SK-N-SH (cell line): ENCODE measurements at regions not wholly inside any gene's neighbourhood (a gene's known extent, or its start where the extent isn't known, plus 50 kb on each side); places are given as distances from the start of the nearest gene placed in this dataset.

Experiments used
- CHD2 ChIP-seq: fragments of 150-350 bp; IDR thresholded peaks from 2 replicates; pipeline ENCODE4 v1.6.1; 2018; ENCODE audit warnings: low read length; ENCODE audit not compliant: partially characterized antibody
- FOXJ3 ChIP-seq: sonication (generic); formaldehyde crosslinking; IDR thresholded peaks from 2 replicates; pipeline ENCODE4 v1.5.1; 2020; ENCODE audit warnings: mild to moderate bottlenecking, missing genetic modification reagents
- GABPA ChIP-seq: IDR thresholded peaks from 2 replicates; pipeline ENCODE4 v1.4.0; 2012; ENCODE audit warnings: low read depth, mild to moderate bottlenecking
- MEF2A ChIP-seq: IDR thresholded peaks from 2 replicates; pipeline ENCODE4 v1.4.0; 2012; ENCODE audit warnings: low read depth, borderline replicate concordance
- NFIC ChIP-seq: IDR thresholded peaks from 2 replicates; pipeline ENCODE4 v1.4.0; 2012; ENCODE audit warnings: borderline replicate concordance
- NRF1 ChIP-seq: IDR thresholded peaks from 2 replicates; pipeline ENCODE4 v1.6.1; 2012; ENCODE audit warnings: low read depth, mild to moderate bottlenecking, low read length
- RAD21 ChIP-seq: IDR thresholded peaks from 2 replicates; pipeline ENCODE4 v1.6.1; 2012; ENCODE audit warnings: mild to moderate bottlenecking, low read length
- RCOR1 ChIP-seq: fragments of 150-350 bp; IDR thresholded peaks from 2 replicates; pipeline ENCODE4 v1.6.1; 2017; ENCODE audit warnings: antibody characterized with exemption, low read length
- RFX5 ChIP-seq: IDR thresholded peaks from 2 replicates; pipeline ENCODE4 v1.6.1; 2012; ENCODE audit warnings: mild to moderate bottlenecking, improper control_type of control experiment, low read length
- RXRA ChIP-seq: IDR thresholded peaks from 2 replicates; pipeline ENCODE4 v1.4.0; 2012; ENCODE audit warnings: low read depth, mild to moderate bottlenecking, borderline replicate concordance
- YY1 ChIP-seq: IDR thresholded peaks from 2 replicates; pipeline ENCODE4 v1.4.0; 2012; ENCODE audit warnings: low read depth, mild to moderate bottlenecking
- TF ChIP-seq, protein P1 (sequence below): fragments of 200-600 bp; sonication (generic); IDR thresholded peaks from 2 replicates; pipeline ENCODE4 v1.6.1; 2017; ENCODE audit warnings: antibody characterized with exemption, mild to moderate bottlenecking, moderate library complexity
- TF ChIP-seq, protein P2 (sequence below): IDR thresholded peaks from 2 replicates; pipeline ENCODE4 v1.6.1; 2012; ENCODE audit warnings: mild to moderate bottlenecking, low read depth, low read length, moderate library complexity
- TF ChIP-seq, protein P3 (sequence below): IDR thresholded peaks from 2 replicates; pipeline ENCODE4; 2012

GRCh38 chr17:77451245-77451893, 310.6 kb downstream of the SEC14L1 start (continued):
- TF ChIP-seq, protein P1, sequence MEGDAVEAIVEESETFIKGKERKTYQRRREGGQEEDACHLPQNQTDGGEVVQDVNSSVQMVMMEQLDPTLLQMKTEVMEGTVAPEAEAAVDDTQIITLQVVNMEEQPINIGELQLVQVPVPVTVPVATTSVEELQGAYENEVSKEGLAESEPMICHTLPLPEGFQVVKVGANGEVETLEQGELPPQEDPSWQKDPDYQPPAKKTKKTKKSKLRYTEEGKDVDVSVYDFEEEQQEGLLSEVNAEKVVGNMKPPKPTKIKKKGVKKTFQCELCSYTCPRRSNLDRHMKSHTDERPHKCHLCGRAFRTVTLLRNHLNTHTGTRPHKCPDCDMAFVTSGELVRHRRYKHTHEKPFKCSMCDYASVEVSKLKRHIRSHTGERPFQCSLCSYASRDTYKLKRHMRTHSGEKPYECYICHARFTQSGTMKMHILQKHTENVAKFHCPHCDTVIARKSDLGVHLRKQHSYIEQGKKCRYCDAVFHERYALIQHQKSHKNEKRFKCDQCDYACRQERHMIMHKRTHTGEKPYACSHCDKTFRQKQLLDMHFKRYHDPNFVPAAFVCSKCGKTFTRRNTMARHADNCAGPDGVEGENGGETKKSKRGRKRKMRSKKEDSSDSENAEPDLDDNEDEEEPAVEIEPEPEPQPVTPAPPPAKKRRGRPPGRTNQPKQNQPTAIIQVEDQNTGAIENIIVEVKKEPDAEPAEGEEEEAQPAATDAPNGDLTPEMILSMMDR: no peak
- no peak for TF ChIP-seq GABPA
- TF ChIP-seq RCOR1: no peak
- TF ChIP-seq RXRA: no peak
- no peak for TF ChIP-seq RFX5
- no peak for TF ChIP-seq MEF2A
- no peak for TF ChIP-seq RAD21
- TF ChIP-seq CHD2: no peak
- peak; percentile 28; the same call in 1 of the 2 replicates for TF ChIP-seq FOXJ3 (CRISPR knock-in tag)
- TF ChIP-seq, protein P2, sequence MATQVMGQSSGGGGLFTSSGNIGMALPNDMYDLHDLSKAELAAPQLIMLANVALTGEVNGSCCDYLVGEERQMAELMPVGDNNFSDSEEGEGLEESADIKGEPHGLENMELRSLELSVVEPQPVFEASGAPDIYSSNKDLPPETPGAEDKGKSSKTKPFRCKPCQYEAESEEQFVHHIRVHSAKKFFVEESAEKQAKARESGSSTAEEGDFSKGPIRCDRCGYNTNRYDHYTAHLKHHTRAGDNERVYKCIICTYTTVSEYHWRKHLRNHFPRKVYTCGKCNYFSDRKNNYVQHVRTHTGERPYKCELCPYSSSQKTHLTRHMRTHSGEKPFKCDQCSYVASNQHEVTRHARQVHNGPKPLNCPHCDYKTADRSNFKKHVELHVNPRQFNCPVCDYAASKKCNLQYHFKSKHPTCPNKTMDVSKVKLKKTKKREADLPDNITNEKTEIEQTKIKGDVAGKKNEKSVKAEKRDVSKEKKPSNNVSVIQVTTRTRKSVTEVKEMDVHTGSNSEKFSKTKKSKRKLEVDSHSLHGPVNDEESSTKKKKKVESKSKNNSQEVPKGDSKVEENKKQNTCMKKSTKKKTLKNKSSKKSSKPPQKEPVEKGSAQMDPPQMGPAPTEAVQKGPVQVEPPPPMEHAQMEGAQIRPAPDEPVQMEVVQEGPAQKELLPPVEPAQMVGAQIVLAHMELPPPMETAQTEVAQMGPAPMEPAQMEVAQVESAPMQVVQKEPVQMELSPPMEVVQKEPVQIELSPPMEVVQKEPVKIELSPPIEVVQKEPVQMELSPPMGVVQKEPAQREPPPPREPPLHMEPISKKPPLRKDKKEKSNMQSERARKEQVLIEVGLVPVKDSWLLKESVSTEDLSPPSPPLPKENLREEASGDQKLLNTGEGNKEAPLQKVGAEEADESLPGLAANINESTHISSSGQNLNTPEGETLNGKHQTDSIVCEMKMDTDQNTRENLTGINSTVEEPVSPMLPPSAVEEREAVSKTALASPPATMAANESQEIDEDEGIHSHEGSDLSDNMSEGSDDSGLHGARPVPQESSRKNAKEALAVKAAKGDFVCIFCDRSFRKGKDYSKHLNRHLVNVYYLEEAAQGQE: no peak; the same call in 1 of the 2 replicates
- peak; percentile 34; the same call in 1 of the 2 replicates for TF ChIP-seq NRF1
- peak; percentile 44; the same call in 1 of the 2 replicates for TF ChIP-seq NFIC
- TF ChIP-seq, protein P3, sequence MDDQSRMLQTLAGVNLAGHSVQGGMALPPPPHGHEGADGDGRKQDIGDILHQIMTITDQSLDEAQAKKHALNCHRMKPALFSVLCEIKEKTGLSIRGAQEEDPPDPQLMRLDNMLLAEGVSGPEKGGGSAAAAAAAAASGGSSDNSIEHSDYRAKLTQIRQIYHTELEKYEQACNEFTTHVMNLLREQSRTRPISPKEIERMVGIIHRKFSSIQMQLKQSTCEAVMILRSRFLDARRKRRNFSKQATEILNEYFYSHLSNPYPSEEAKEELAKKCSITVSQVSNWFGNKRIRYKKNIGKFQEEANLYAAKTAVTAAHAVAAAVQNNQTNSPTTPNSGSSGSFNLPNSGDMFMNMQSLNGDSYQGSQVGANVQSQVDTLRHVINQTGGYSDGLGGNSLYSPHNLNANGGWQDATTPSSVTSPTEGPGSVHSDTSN: no peak
- no peak for TF ChIP-seq YY1
